AG09319 (cell line): ENCODE measurements at regions not wholly inside any gene's neighbourhood (a gene's known extent, or its start where the extent isn't known, plus 50 kb on each side); places are given as distances from the start of the nearest gene placed in this dataset.

ENCODE experiments used
- DNase-seq: peaks from one replicate; pipeline ENCODE4 v3.0.0-alpha.2; 2010; ENCODE audit warnings: low read depth; ENCODE audit errors: extremely low read depth
- TF ChIP-seq, protein P1 (sequence below): IDR thresholded peaks from 2 replicates; pipeline ENCODE4 v1.5.1; 2011; ENCODE audit warnings: low read depth, mild to moderate bottlenecking, inconsistent platforms, low read length, moderate library complexity

- TF ChIP-seq, protein P1, sequence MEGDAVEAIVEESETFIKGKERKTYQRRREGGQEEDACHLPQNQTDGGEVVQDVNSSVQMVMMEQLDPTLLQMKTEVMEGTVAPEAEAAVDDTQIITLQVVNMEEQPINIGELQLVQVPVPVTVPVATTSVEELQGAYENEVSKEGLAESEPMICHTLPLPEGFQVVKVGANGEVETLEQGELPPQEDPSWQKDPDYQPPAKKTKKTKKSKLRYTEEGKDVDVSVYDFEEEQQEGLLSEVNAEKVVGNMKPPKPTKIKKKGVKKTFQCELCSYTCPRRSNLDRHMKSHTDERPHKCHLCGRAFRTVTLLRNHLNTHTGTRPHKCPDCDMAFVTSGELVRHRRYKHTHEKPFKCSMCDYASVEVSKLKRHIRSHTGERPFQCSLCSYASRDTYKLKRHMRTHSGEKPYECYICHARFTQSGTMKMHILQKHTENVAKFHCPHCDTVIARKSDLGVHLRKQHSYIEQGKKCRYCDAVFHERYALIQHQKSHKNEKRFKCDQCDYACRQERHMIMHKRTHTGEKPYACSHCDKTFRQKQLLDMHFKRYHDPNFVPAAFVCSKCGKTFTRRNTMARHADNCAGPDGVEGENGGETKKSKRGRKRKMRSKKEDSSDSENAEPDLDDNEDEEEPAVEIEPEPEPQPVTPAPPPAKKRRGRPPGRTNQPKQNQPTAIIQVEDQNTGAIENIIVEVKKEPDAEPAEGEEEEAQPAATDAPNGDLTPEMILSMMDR, result no peak
- DNase-seq, result no peak
Measured at GRCh38 chr1:22314706-22315105, 136.9 kb upstream of the ZBTB40 start.

- TF ChIP-seq, protein P1, result no peak
- no peak for DNase-seq
Measured at GRCh38 chr1:22315315-22316078, 136.2 kb upstream of the ZBTB40 start.

DNA sequence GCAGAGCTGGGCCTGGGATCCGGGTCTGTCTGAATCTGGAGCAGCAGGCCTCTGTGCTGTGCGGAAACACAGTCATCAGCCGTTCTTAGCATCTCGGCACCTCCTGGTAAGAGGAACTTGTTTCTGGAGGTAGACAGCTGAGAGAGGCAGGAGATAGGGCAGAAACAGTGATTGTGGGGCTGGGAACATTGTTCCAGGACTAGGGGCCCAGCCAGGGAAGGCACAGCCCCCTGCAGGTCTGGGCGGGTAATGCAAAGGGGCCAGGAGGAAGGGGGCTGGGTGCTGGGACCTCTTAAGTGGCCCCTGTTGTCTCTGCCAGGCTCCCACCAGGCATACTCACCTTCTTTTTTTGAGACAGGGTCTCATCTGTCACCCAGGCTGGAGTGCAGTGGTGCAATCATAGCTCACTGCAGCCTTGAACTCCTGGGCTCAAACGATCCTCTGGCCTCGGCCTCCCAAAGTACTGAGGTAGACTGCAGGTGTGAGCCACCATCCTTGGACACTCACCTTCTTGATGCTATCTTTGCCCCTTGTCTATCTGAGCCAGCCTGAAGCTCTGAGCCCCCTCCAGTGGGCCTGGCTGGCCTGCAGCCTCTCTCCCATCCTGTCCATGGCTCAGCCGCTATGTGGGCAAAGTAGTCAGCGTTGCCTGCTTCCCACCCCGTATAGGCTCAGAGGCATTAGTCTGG, 134.3 kb upstream of the ZBTB40 start:
- TF ChIP-seq, protein P1, result peak; percentile 34
- DNase-seq, result no peak

DNA sequence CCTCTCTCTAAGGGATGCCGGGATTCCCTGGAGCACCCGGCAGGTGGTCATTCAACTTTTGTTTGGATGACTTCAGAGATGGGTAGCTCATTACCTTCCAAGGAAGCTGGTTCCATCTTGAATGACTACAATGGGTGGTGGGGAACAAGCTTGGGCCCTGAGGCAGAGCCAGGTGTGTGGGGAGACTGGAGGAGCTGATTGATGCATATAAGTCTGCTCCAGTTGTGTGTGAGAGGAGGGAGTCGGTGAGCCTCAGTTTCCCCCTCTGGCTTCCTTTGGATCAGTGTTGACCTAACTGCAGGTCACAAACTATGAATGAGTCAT, 133.8 kb upstream of the ZBTB40 start:
- TF ChIP-seq, protein P1, result no peak
- no peak for DNase-seq

- DNase-seq, result no peak
- TF ChIP-seq, protein P1, result no peak
Measured at GRCh38 chr1:22318279-22318981, 133.2 kb upstream of the ZBTB40 start.

DNA sequence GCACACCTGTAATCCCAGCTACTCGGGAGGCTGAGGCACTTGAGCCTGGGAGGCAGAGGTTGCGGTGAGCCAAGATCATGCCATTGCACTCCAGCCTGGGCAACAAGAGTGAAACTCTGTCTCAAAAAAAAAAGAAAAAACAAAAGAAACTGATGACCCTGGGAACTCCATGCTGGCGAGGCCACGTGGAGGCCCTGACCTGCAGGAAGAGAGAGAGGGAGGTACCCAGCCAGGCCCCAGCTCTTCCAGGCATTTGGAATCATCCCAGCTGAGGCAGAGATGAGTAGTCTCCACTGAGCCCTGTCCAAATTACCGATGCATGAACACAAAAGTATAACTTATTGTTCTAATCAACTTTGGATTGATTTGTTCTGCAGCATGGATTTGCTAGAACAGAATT, 132.0 kb upstream of the ZBTB40 start:
- TF ChIP-seq, protein P1, result no peak
- no peak for DNase-seq
